D721Med (cell line): ENCODE measurements at regions not wholly inside any gene's neighbourhood (a gene's known extent, or its start where the extent isn't known, plus 50 kb on each side); places are given as distances from the start of the nearest gene placed in this dataset.

ENCODE experiments used
- DNase-seq: peaks from one replicate; pipeline ENCODE4 v3.0.0; 2011; ENCODE audit warnings: low spot score; ENCODE audit not compliant: insufficient read length
- FAIRE-seq: peaks from 2 replicates; lab custom pipeline; 2011; peaks lifted over from hg19 to GRCh38; lab: Jason Lieb, UNC
- TF ChIP-seq, protein P1 (sequence below): IDR thresholded peaks from 2 replicates; pipeline ENCODE4 v1.5.1; 2012; ENCODE audit warnings: mild to moderate bottlenecking, control low read depth; ENCODE audit not compliant: insufficient read depth; ENCODE audit errors: missing control alignments

- FAIRE-seq (no peak), DNase-seq (no peak)
Measured at GRCh38 chr15:50830477-50831354, 65.2 kb upstream of the SPPL2A start.

GRCh38 chr15:50828610-50829206 is 63.2 kb upstream of the SPPL2A start:
- no peak for FAIRE-seq
- DNase-seq, result no peak
- TF ChIP-seq, protein P1, sequence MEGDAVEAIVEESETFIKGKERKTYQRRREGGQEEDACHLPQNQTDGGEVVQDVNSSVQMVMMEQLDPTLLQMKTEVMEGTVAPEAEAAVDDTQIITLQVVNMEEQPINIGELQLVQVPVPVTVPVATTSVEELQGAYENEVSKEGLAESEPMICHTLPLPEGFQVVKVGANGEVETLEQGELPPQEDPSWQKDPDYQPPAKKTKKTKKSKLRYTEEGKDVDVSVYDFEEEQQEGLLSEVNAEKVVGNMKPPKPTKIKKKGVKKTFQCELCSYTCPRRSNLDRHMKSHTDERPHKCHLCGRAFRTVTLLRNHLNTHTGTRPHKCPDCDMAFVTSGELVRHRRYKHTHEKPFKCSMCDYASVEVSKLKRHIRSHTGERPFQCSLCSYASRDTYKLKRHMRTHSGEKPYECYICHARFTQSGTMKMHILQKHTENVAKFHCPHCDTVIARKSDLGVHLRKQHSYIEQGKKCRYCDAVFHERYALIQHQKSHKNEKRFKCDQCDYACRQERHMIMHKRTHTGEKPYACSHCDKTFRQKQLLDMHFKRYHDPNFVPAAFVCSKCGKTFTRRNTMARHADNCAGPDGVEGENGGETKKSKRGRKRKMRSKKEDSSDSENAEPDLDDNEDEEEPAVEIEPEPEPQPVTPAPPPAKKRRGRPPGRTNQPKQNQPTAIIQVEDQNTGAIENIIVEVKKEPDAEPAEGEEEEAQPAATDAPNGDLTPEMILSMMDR, result no peak

More at GRCh38 chr15:50830477-50831354, 65.2 kb upstream of the SPPL2A start:
- TF ChIP-seq, protein P1, result no peak

- peak; percentile 29 for FAIRE-seq
Measured at GRCh38 chr15:50825946-50826345, 60.4 kb upstream of the SPPL2A start.

DNA sequence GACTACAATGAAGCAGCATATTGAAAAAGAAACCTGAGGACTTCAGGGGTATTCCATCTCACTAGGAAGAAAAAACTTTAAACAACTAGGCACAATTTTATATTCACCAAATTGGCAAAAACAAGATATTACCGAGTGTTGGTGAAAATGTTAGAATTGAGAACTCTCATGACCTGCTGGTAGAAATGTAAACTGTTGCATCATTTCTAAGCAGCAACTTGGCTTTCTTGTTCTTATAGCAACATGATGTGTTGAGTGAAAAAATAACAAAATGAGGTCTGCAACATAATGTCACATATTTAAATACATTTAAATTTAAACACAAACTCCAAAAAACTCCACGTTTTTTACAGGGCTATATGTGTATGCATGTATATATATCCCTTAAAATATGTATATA is 59.0 kb upstream of the SPPL2A start:
- TF ChIP-seq, protein P1, result no peak
- FAIRE-seq (no peak), DNase-seq (no peak)

More at GRCh38 chr15:50825946-50826345, 60.4 kb upstream of the SPPL2A start:
- DNase-seq, result no peak
- TF ChIP-seq, protein P1, result no peak

- FAIRE-seq, result no peak
- DNase-seq, result no peak
- TF ChIP-seq, protein P1, result no peak
Measured at GRCh38 chr15:50823281-50823680, 57.8 kb upstream of the SPPL2A start.

DNA sequence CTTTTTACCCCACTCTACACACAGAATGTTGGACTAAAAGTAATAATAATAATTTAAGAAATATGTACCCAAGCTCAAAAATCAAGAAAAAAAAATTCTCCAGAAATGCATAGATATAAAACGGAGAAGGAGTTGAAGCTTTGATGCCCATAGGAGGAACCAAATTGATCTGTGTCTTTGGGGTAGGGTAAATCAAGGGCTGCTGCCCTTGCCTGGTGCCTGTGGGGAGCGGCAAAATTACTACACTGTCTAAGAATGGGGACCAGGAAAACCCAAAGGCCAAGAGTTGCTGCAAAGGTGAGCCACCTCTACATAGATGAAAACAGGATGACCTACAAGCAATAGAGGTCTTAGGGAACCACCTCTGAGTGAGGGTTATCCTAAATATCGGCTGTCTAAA is 56.0 kb upstream of the SPPL2A start:
- no peak for DNase-seq
- TF ChIP-seq, protein P1, result no peak
- no peak for FAIRE-seq
